ENCODE measurements at regions not wholly inside any gene's neighbourhood (a gene's known extent, or its start where the extent isn't known, plus 50 kb on each side); places are given as distances from the start of the nearest gene placed in this dataset.

GRCh38 chr2:51404226-51404625, 372.3 kb upstream of the NRXN1 start:
- H3K27me3 Mint-ChIP-seq (ENCODE audit: insufficient read depth), result no peaks in the 10 kb centered on the region
- no peak overlapping the region for H3K9ac ChIP-seq (ENCODE audit: extremely low read depth, low read length, poor library complexity, severe bottlenecking)
- H3K4me3 ChIP-seq (ENCODE audit: low read length), result no peak overlapping the region
- no peaks in the 10 kb centered on the region for H3K4me1 Mint-ChIP-seq
- no peak overlapping the region for H3K27ac Mint-ChIP-seq
- no peaks in the 10 kb centered on the region for H3K27me3 ChIP-seq (ENCODE audit: control insufficient read depth, insufficient read depth, low read length, poor library complexity, severe bottlenecking)
- H3K9me3 Mint-ChIP-seq, result no peaks in the 10 kb centered on the region
- no peaks in the 10 kb centered on the region for H3K4me1 ChIP-seq (ENCODE audit: control insufficient read depth, insufficient read depth, low read length)
- H3K27ac ChIP-seq (ENCODE audit: low read depth, low read length), result no peak overlapping the region
- H3K4me3 Mint-ChIP-seq, result no peak overlapping the region
- H3K9me3 ChIP-seq (ENCODE audit: control insufficient read depth, low read length), result no peaks in the 10 kb centered on the region
- no peak for DNase-seq
- TF ChIP-seq CTCF (conservative IDR thresholded peaks at IDR 0.05), result no peak
- H3K36me3 ChIP-seq (ENCODE audit: control insufficient read depth, insufficient read depth, low read length), result no peaks in the 10 kb centered on the region
- 83 to 92% methylated on average over 2 to 3 of the region's 3 CpGs for WGBS, 2 experiments (ENCODE audit: insufficient coverage in 1 of 2, insufficient read length in 1 of 2)
- H3K36me3 Mint-ChIP-seq (ENCODE audit: low read depth), result no peaks in the 10 kb centered on the region

DNA sequence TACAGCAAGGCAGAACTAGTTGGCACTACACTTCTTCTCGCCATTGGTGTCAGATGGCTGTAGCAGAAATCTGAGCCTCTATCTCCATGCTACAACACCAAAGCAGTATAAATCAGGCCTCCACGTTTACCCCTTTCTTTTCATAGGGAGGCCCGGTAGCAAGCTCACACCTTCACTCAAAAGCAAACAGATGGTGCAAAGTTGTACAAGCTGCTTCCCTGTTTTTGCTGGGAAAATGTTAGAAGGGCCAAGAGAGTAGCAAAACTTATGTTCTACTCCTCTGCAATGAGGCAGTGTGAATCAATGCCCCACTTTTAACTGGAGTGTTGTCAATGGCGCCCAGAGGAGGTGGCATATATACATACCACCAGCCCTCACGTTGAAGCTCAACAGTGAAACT, 369.6 kb upstream of the NRXN1 start:
- no peak for TF ChIP-seq CTCF (conservative IDR thresholded peaks at IDR 0.05)
- Mint-ChIP-seq H3K27ac (no peak overlapping the region), H3K4me1 (no peaks in the 10 kb centered on the region), H3K9me3 (peaks cover 3% of the 10 kb centered on the region), H3K27me3 (ENCODE audit: insufficient read depth) (no peaks in the 10 kb centered on the region), H3K4me3 (no peak overlapping the region), H3K36me3 (ENCODE audit: low read depth) (no peaks in the 10 kb centered on the region)
- WGBS, 2 experiments (ENCODE audit: insufficient coverage in 1 of 2, insufficient read length in 1 of 2), result 89 to 96% methylated on average over 3 to 5 of the region's 5 CpGs
- Histone ChIP-seq H3K27me3 (ENCODE audit: control insufficient read depth, insufficient read depth, low read length, poor library complexity, severe bottlenecking) (no peaks in the 10 kb centered on the region), H3K9ac (ENCODE audit: extremely low read depth, low read length, poor library complexity, severe bottlenecking) (no peak overlapping the region), H3K4me3 (ENCODE audit: low read length) (no peak overlapping the region), H3K36me3 (ENCODE audit: control insufficient read depth, insufficient read depth, low read length) (no peaks in the 10 kb centered on the region), H3K4me1 (ENCODE audit: control insufficient read depth, insufficient read depth, low read length) (no peaks in the 10 kb centered on the region), H3K27ac (ENCODE audit: low read depth, low read length) (no peak overlapping the region), H3K9me3 (ENCODE audit: control insufficient read depth, low read length) (no peaks in the 10 kb centered on the region)
- no peak for DNase-seq

DNA sequence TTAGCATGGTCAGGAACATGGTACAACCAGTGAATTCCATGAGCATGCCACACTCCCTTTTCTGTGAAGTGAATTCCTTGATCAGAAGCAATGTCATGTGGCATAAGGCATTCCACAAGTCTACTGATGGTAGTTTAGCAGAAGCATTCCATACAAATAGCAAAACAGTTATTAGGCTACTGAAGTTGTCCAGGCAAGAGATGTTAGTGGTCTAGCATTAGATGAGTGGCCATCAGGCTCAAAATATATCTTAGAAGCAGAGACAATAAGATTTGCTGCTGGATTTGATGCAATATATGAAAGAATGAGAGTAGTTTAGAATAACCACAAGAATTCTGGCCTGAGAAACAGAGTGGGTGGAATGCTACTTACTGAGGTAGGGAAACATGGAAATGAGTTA, 355.3 kb upstream of the NRXN1 start:
- H3K4me3 Mint-ChIP-seq, result no peak overlapping the region
- no peak overlapping the region for H3K4me3 ChIP-seq (ENCODE audit: low read length)
- no peaks in the 10 kb centered on the region for H3K27me3 Mint-ChIP-seq (ENCODE audit: insufficient read depth)
- H3K4me1 Mint-ChIP-seq, result no peaks in the 10 kb centered on the region
- no peaks in the 10 kb centered on the region for H3K36me3 ChIP-seq (ENCODE audit: control insufficient read depth, insufficient read depth, low read length)
- no peak for TF ChIP-seq CTCF (conservative IDR thresholded peaks at IDR 0.05)
- H3K9me3 Mint-ChIP-seq, result no peaks in the 10 kb centered on the region
- H3K27ac Mint-ChIP-seq, result no peak overlapping the region
- no peak for DNase-seq
- H3K27ac ChIP-seq (ENCODE audit: low read depth, low read length), result no peak overlapping the region
- H3K9ac ChIP-seq (ENCODE audit: extremely low read depth, low read length, poor library complexity, severe bottlenecking), result no peak overlapping the region
- no peaks in the 10 kb centered on the region for H3K27me3 ChIP-seq (ENCODE audit: control insufficient read depth, insufficient read depth, low read length, poor library complexity, severe bottlenecking)
- H3K4me1 ChIP-seq (ENCODE audit: control insufficient read depth, insufficient read depth, low read length), result no peaks in the 10 kb centered on the region
- no peaks in the 10 kb centered on the region for H3K9me3 ChIP-seq (ENCODE audit: control insufficient read depth, low read length)
- H3K36me3 Mint-ChIP-seq (ENCODE audit: low read depth), result no peaks in the 10 kb centered on the region
